ENCODE measurements at regions not wholly inside any gene's neighbourhood (a gene's known extent, or its start where the extent isn't known, plus 50 kb on each side); places are given as distances from the start of the nearest gene placed in this dataset.

DNA sequence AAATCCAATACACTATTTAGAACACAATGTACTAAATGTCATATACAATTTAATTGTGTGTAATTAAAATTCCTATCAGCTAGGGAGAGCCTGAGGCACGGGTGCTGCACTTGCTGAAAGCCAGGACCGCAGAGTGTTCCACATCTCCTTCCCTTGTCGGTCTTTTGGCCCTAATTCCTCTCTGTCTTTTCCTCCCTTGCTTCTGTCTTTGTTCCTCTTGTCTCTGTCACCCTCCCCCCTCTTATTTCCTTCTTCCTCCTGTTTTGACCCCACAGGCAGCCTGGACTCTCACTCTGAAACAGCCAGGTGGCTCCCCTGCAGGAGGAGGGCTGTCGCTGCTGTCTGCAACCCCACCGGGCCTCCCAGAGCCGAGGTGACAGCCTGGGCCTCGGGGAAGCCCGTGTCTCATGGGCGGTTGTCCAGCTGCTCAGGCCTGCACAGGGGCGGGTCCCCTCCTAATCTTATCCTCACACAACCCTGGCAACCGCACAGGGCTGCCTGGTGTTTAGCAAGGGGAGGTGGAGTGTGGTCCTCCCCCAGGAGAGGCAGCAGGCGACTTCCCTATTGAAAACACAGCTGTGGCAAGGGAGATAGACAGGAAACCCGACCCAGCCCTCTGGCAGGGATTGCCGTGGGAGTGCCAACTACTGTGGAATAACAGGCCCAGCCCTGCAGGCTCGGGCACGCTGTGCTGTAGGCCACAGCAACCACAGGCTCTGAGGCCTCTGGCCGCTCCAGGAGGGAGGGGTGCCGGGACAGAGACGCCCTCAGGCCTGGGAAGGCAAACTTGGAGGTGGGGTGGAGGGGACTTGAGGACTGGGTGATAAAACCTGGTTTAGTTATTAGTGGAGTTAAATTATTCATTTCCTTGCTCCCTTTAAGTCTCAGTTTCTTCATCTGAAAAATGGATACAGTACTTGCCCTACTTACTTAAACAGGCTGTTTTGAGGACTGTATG is 68.8 kb upstream of the WDR26 start:
- H3K4me3 ChIP-seq (ENCODE audit: low read length), result no peak overlapping the region
- DNase-seq (ENCODE audit: low read depth, low spot score), result no peak

DNA sequence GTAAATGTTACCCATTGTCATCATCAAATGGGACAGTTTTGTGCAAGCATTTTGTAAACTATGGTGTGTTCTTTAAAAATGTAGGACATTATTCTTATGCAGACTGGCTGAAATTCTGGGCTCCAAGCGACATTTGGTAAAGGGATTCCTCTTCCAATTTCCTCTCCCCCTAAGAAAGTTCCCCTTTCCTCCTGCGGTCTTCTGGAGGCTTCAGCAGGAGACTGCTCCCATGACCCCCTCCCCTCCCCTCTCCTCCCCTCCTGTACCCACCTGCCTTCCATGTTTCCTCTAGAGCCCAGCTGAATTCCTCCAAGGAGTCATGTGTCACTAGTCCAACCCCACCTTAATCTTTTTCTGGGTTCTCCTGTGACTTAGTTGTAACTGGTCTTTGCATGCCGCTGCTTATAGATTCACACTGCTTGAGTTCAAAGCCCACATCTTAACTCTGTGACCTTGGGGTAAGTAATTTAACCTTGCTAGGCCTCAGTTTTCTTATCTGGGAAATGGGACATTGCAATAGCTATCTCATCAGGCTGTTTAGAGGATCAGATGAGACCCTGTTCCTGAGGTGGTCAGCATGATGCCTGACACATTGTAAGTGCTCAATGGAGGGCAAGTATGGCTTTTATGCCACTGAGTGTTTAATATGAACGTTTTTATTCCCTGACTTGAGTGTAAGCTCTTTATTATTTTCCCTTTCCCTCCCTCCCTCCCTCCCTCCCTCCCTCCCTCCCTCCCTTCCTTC is 69.9 kb upstream of the WDR26 start:
- H3K4me3 ChIP-seq (ENCODE audit: low read length), result no peak overlapping the region
- no peak for DNase-seq (ENCODE audit: low read depth, low spot score)

DNA sequence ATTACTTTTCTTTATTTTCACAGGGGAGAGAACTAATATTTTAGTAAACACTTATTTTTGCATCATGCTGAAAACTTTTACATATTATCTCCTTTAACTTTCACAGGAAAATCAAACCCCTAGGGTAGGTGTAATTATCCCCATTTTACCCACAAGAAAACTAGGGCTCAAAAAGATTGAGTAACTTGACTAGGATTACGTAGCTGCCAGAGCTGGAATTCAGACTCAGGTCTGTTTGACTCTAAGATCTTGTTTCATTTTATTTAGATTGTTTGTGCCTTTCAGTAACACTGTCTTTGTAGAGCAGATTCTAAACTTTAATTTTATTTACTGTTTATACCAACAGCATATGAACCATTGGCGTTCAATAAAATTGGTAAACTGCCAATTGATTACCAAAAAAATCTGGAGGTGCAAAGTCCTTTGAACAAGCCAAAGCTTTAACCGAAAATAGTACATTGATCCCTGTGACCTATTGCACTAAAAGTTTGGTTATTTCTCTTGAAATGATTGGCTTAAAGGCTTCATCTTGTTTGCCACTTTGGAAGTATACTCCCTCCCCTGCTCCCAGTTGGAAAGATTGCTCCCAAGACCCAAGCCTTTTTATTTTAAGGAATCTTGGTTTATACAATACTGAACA is 71.0 kb upstream of the WDR26 start:
- H3K4me3 ChIP-seq (ENCODE audit: low read length), result no peak overlapping the region
- DNase-seq (ENCODE audit: low read depth, low spot score), result no peak

DNA sequence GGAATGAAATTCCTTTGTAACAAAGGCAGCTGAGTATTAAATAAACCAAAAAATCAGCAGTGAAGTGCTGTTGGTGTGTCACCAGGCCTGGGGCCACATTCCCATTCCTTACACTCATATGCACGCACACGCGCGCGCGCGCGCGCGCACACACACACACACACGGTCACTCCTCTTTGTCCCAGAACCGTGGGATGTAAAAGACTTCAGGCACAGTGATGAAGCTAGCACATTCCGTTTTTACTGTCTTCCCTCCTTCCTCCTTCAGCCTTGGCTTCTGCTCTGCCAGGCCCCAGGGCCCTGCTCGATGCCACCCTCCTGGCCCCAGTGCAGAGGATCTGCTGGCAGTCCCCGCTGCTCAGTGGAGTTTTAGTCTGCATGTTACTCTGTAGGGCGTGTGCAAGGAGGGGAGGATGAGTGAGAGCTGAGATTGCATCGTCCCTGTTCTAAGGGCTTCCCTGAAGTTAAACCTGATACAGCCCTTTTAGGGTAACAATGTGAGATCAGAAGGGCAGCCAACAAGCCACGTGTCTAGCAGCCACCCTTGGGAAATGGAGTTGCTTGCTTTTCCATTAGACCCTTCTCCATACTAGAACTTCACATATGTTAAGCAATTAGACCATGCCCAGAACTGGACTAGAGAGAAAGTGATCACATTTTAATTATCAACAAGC is 71.7 kb upstream of the WDR26 start:
- no peak overlapping the region for H3K4me3 ChIP-seq (ENCODE audit: low read length)
- DNase-seq (ENCODE audit: low read depth, low spot score), result no peak

DNA sequence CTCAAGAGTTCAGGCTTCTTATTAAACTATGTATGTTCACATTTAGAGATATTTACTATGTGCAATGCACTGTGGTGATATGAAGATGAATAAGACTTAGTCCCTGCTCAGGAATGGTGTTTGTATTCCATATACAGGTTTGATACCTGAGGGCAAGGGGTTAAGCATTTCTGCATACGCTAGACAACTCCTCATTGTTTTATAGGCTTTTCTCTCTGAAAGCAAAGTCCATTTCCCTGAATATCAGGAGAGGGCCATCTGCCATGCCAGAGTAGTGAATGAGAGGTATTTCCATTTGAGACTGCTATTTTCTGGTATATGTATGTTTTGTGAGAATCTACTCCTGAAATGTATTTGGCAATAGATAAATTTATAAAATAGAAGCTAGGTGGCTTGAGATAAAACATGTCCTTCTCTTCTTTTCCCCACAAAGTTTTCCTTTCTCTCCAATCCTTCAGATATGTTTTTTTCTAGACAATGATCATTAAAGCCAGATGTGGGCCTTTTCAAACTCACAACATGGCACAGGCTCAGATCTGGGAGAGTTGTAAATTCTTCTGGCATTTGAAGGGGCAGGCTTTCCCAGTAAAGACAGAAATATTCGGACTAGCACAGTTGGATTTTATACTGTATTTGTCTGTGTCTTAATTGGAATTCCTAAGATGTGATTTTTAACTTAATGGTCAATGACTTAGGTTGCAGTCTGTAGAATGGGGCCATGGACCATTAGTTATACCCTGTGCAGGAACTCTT is 73.3 kb upstream of the WDR26 start:
- DNase-seq (ENCODE audit: low read depth, low spot score), result no peak
- no peak overlapping the region for H3K4me3 ChIP-seq (ENCODE audit: low read length)

DNA sequence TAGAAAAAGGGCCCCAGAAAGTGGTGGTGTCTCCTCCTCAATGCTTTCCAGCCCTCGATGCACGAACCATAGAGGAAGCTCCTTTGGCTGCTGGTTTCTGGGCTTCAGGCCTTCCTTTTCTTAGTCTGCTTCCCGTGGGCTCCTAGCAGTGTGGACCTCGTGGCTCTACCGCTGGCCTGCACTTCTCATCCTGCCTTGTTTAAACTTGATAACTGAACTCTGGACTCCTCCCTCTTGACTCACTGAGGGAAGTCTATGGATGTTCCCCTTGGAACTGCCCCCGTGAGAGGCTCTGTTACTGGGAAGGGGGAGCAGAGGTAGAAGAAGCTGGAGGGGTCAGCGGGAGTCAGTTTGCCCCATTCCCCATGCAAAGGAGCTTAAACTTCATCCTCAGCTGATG is 75.3 kb upstream of the WDR26 start:
- no peak for DNase-seq (ENCODE audit: low read depth, low spot score)
- no peak overlapping the region for H3K4me3 ChIP-seq (ENCODE audit: low read length)

DNA sequence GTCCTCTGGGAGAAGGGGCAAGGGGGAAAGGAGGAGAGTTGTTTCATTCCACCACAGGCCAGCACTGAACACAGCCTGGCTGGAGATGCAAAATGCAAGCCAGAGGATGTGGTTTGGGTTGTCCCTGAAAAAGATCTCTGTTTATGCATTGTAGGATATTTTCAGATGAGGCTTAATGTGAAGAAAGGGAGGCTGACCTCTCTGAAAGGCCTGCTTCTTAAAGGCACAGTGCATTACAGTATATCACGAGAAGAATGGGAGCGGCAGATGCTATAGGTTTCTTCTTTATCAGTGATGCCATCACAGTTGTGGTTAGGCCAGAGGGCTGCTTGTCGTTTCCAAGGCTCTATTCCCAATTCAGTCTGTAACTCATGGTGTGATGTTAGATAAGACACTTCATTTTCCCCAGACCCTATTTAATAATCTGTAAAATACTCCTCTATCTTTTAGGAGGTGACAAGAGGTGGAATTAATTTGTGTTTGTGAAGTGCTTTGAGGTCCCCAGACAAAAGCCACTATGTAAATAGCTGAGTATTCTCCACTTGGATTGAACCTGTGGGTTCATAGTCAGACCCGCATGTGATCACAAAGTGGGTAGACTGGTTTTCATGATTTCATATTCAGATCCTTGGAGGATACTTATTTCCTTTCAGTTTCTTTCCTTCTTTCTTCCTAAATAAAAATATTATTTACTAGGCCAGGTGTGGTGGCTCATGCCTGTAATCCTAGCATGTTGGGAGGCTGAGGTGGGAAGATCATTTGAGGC is 76.5 kb upstream of the WDR26 start:
- no peak for DNase-seq (ENCODE audit: low read depth, low spot score)
- H3K4me3 ChIP-seq (ENCODE audit: low read length), result no peak overlapping the region

DNA sequence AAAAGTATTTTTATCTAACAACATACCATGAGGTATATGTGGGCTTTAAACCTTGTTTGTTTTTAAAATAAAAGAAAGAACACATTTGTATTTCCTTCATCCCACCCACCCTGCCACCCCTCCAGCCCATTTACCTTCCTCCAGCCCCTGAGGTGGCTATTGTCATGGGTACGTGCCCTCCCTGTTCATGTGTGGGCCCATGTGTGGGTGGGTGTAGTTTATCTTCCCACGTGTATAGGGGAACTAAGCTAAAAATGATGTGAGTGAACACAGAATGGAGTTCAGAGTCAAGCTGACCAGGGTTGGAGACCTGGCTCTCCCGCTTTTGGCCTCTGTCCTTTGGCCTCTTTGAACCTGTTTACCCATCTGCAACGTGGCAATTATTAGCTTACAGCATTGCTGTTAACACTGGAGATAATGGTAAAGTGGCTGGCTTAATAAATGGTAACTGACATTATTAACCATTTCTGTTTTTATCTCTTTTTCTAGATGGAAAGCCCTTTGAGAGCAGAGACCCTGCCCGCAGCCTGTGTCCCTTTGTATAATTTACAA is 78.1 kb upstream of the WDR26 start:
- no peak for DNase-seq (ENCODE audit: low read depth, low spot score)
- H3K4me3 ChIP-seq (ENCODE audit: low read length), result no peak overlapping the region

DNA sequence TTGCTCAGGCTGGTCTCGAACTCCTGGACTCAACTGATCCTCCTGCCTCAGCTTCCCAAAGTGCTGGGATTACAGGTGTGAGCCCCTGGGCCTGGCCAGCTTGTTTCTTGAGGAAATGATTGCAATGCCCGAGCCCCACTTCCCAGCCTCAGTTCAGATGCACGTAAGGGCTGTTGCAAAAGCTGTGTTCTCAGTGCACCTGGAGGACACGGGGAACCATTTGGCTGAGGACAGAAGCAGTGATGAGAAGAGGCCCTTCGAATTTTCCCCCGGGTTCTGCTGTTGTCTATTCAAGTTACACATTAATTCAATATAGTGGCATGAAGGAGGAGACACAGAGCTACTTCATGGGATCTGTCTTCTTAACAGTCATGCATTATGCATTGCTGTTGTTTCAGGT is 78.8 kb upstream of the WDR26 start:
- no peak for DNase-seq (ENCODE audit: low read depth, low spot score)

DNA sequence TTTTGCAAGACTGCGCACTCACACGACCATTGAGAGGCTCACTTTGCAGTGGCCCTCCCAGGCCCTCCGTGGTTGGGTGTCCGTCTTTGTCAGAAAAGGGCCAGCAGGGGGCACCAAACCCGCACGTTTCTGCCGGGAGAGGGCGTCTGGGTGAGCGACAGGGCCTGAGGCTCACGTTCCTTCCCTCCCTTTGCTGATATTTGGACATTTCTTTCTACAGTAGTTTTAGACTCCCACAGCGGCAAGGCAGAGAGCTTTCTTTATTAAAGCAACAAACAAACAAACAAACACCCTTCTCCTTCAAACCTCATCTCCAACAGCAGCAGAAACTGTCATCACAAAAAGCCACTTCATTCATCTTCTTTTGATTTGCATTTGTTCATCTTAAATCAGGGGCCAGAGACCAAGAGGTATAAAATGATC is 79.2 kb upstream of the WDR26 start:
- H3K4me3 ChIP-seq (ENCODE audit: low read length), result no peak overlapping the region
- DNase-seq (ENCODE audit: low read depth, low spot score), result peak; percentile 61

More for the DNA sequence above, 78.8 kb upstream of the WDR26 start:
- no peak overlapping the region for H3K4me3 ChIP-seq (ENCODE audit: low read length)

DNA sequence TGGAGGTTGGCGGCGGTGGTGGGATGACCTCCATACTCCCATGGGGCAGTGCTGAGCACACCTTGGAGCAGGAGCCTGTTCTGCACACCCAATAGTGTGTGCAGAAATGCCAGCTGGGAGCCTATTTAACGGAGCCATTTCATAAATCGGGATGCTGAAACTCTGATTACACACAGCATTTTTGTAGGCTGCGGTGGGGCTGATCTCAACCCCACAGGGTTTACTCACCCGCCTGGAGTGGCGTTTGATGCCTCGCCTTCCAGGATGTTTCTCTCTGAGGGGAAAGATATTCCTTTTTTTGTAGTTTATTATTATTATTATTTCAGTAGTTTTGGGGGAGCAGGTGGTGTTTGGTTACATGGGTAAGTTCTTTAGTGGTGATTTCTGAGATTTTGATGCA is 82.6 kb upstream of the WDR26 start:
- H3K4me3 ChIP-seq (ENCODE audit: low read length), result no peak overlapping the region
- no peak for DNase-seq (ENCODE audit: low read depth, low spot score)

DNA sequence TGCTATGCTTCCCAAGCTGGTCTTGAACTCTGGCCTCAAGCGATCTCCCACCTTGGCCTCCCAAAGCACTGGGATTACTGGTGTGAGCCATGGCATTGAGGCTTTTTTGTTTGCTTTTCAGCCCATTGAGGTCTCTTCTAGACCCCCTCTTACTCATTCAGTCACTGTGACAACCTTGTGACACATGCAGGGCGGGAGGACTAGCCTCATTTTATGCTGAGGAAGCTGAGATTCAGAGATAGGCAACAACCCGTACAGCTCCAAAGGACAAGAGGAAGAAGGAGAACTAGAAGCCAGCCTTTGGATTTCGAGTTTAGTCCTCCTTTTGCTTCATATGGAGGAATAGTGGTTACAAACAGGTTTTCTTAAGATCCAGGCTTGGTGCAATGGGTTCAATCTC is 83.9 kb upstream of the WDR26 start:
- H3K4me3 ChIP-seq (ENCODE audit: low read length), result no peak overlapping the region
- no peak for DNase-seq (ENCODE audit: low read depth, low spot score)

DNA sequence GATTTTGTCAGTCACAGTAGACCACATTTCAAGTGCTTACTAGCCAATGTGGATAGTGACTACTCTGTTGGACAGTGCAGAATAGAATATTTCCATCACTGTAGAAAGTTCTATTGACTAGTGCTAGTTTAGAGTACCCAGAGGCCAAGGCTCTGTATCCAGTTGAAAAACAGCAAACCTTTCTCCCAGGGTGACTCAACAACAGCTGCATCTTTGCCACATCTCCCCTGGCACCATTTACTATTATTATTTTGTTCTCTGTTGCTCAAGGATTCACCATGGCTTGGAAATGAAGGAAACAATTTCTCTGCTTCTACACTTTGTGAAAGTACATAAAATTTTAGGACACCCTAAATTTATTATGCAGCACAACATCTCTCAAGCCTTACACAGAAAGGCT is 85.3 kb upstream of the WDR26 start:
- no peak overlapping the region for H3K4me3 ChIP-seq (ENCODE audit: low read length)
- no peak for DNase-seq (ENCODE audit: low read depth, low spot score)

DNA sequence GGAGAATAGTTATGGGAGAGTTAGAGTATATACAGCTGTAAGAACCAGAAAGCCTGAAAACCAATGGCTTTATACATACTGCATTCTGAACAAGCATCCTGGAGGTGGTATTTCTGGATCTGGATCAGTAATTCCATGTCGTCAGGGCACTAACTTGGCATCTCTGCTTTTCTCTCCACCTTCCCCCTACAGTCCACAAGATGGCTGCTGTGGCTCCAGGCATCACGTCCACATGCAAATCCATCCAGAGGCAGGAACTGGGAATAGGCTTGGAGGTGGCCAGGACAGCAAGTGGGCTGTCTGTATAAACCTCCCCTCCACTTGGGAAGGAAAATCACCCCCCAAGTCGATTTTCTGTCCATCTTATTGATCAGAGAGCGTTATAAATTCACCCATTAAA is 86.2 kb upstream of the WDR26 start:
- no peak for DNase-seq (ENCODE audit: low read depth, low spot score)
- H3K4me3 ChIP-seq (ENCODE audit: low read length), result no peak overlapping the region

DNA sequence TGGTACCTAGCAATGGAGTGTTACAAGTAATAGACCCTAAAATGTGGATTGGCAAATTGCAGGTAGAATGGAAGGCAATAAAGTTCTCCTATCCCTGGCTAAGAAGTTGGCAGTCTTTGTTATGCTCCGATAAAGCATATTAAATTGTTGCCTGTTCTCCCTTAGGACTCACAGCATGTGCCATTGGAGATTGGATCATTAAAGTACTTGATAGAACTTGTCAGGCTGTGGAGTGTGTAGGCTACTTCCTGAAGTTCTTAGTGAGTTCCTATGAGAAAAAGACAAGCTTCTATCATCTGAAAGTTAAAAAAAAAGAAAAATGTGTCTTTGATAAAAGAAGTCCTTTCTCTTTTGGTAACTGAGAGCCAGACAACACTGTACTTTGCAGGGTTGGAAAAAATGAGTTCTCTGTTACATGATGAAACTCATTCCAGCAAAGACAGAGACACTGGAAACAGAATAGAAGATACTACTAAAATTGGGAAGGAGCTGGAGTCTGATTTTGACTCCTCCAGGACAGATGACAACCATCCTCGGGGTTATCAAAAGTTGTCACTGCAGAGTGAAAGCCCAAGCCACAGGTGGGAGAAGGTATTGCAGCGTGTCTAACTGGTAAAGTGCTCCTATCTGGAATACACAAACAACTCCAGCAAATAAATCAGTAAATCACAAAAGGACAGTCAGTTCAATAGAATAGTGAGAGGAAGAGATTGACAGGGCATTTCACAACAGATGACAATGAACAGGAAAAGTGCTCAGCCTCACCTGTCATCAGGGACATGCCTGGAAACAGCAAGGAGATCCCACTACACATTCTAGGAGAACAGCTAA is 87.5 kb upstream of the WDR26 start:
- DNase-seq (ENCODE audit: low read depth, low spot score), result no peak
- no peak overlapping the region for H3K4me3 ChIP-seq (ENCODE audit: low read length)

DNA sequence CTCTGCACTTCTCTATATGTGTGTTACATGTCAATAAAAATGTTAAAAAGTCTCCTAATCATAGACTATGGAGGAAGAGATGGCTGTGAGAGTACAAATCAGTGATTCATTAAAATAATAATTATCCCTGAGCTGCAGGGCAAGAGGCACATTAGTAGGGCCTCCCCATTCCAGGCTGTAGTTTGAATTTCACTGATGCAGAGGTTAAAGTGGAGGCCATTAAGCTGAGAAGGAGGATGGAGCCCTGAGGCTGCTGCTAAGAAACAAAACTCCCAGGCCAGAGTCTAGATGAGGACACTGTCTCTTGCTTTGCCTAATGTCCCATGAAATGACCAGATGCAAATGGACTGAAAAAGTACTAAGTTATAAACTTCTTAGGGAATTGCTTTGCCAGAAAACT is 89.1 kb upstream of the WDR26 start:
- DNase-seq (ENCODE audit: low read depth, low spot score), result no peak
- H3K4me3 ChIP-seq (ENCODE audit: low read length), result no peak overlapping the region

DNA sequence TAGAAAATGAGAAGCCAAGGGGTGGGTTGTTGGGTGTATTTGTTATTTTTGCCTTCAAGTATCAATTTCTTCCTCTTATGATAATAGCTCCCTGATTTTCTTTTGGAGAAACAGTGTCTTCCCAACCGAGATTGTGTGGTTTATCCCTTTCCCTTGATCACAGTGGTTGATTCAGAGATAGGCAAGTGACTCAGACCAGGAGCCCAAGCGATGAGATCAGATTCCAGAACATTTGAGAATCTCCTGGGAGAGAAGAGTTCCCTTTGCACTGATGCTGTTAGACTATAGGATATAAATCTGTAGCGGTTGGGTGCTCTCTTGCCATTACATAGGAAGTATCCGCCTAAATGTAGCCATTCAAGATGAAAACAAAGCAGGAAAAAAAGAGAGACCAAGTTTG is 90.1 kb upstream of the WDR26 start:
- no peak overlapping the region for H3K4me3 ChIP-seq (ENCODE audit: low read length)
- no peak for DNase-seq (ENCODE audit: low read depth, low spot score)

Measured in Jurkat, Clone E6-1 (cell line).